IMR-90 (cell line): ENCODE measurements at regions not wholly inside any gene's neighbourhood (a gene's known extent, or its start where the extent isn't known, plus 50 kb on each side); places are given as distances from the start of the nearest gene placed in this dataset.

Experiments
- ATAC-seq: fragments of 200-7000 bp; cut with Tn5 transposase; 2 replicates; pipeline ENCODE4 v1.9.1; 2020; ENCODE audit warnings: low read depth, mild to moderate bottlenecking, moderate library complexity
- BruUV-seq: library from RNA; stranded (reverse); fragments of 400-500 nt; replicated peaks from 2 replicates; lab custom pipeline; 2021; lab: Mats Ljungman, UMichigan
- CTCF ChIA-PET: fragments of 300-600 bp; formaldehyde crosslinking; extraction: SDS; loops from one replicate; lab custom pipeline; 2021; ENCODE audit warnings: antibody characterized with exemption; lab: Yijun Ruan, JAX
- POLR2A ChIA-PET: fragments of 300-600 bp; sonication (Branson Sonifier 250); formaldehyde crosslinking; loops from one replicate; lab custom pipeline; 2022; ENCODE audit warnings: antibody characterized with exemption; ENCODE audit not compliant: unreplicated experiment; lab: Charles Lee
- DNase-seq: peaks from one replicate; pipeline ENCODE4 v3.0.0; 2013
- H2AFZ ChIP-seq: replicated peaks from 2 replicates; pipeline ENCODE3; 2013; ENCODE audit warnings: low read length, mild to moderate bottlenecking; ENCODE audit not compliant: poor library complexity
- H2AK5ac ChIP-seq: 2 replicates; pipeline ENCODE4 v1.6.1; 2013; ENCODE audit warnings: low read depth, low read length, inconsistent platforms
- H2AK9ac ChIP-seq: replicated peaks from 2 replicates; pipeline ENCODE3; 2013; ENCODE audit warnings: mild to moderate bottlenecking, low read depth, low read length, moderate library complexity; ENCODE audit not compliant: poor library complexity
- H2BK120ac ChIP-seq: 2 replicates; pipeline ENCODE4 v1.6.1; 2013; ENCODE audit warnings: low read depth, low read length, inconsistent platforms
- H2BK15ac ChIP-seq: 3 replicates; pipeline ENCODE4 v1.6.1; 2013; ENCODE audit warnings: low read depth, low read length, inconsistent platforms
- H2BK20ac ChIP-seq: 2 replicates; pipeline ENCODE4 v1.6.1; 2013; ENCODE audit warnings: low read depth, mild to moderate bottlenecking, inconsistent platforms, low read length, moderate library complexity
- H2BK5ac ChIP-seq: 2 replicates; pipeline ENCODE4 v1.6.1; 2013; ENCODE audit warnings: mild to moderate bottlenecking, low read depth, low read length, inconsistent platforms; ENCODE audit not compliant: poor library complexity, severe bottlenecking
- H3K14ac ChIP-seq: replicated peaks from 2 replicates; pipeline ENCODE4 v1.6.1; 2013; ENCODE audit warnings: low read depth, low read length, inconsistent platforms
- H3K18ac ChIP-seq: 2 replicates; pipeline ENCODE4 v1.6.1; 2013; ENCODE audit warnings: low read depth, low read length, control low read depth
- H3K23ac ChIP-seq: 2 replicates; pipeline ENCODE4 v1.6.1; 2013; ENCODE audit warnings: low read depth, low read length, inconsistent platforms
- H3K27ac ChIP-seq: 2 replicates; pipeline ENCODE4 v1.5.1; 2013; ENCODE audit warnings: mild to moderate bottlenecking, control low read depth, low read length; ENCODE audit not compliant: insufficient read depth
- H3K27me3 ChIP-seq: 2 replicates; pipeline ENCODE4 v1.6.1; 2013; ENCODE audit warnings: low read length; ENCODE audit not compliant: control insufficient read depth, insufficient read depth
- H3K36me3 ChIP-seq: 2 replicates; pipeline ENCODE4 v1.6.1; 2013; ENCODE audit warnings: low read length, mixed read lengths; ENCODE audit not compliant: control insufficient read depth, insufficient read depth
- H3K4ac ChIP-seq: 2 replicates; pipeline ENCODE4 v1.6.1; 2013; ENCODE audit warnings: low read depth, low read length, inconsistent platforms
- H3K4me1 ChIP-seq: 2 replicates; pipeline ENCODE4 v1.6.1; 2013; ENCODE audit warnings: low read length, mixed read lengths; ENCODE audit not compliant: control insufficient read depth, insufficient read depth
- H3K4me2 ChIP-seq: 2 replicates; pipeline ENCODE4 v1.6.1; 2013; ENCODE audit warnings: low read depth, mild to moderate bottlenecking, control low read depth, low read length, moderate library complexity
- H3K4me3 ChIP-seq: 2 replicates; pipeline ENCODE4 v1.5.1; 2013; ENCODE audit warnings: low read depth, mild to moderate bottlenecking, control low read depth, low read length, moderate library complexity; ENCODE audit not compliant: insufficient read depth
- H3K56ac ChIP-seq: 2 replicates; pipeline ENCODE4 v1.6.1; 2013; ENCODE audit warnings: low read length, inconsistent platforms; ENCODE audit not compliant: insufficient read depth; ENCODE audit errors: extremely low read depth
- H3K79me1 ChIP-seq, 2 experiments: 2 replicates each; pipeline ENCODE4 v1.6.1; 2013; ENCODE audit warnings: low read length in 2 of 2, inconsistent platforms in 1 of 2, low read depth in 1 of 2
- H3K9ac ChIP-seq: 2 replicates; pipeline ENCODE4 v1.6.1; 2013; ENCODE audit warnings: low read depth, low read length, control low read depth
- H3K9me1 ChIP-seq: 2 replicates; pipeline ENCODE4 v1.6.1; 2013; ENCODE audit warnings: low read length, inconsistent platforms; ENCODE audit not compliant: insufficient read depth
- H3K9me3 ChIP-seq: 2 replicates; pipeline ENCODE4 v1.6.1; 2013; ENCODE audit warnings: low read length; ENCODE audit not compliant: control insufficient read depth, insufficient read depth
- H4K20me1 ChIP-seq: 2 replicates; pipeline ENCODE4 v1.6.1; 2013; ENCODE audit warnings: low read length, inconsistent platforms; ENCODE audit not compliant: insufficient read depth
- H4K5ac ChIP-seq: 2 replicates; pipeline ENCODE4 v1.6.1; 2013; ENCODE audit warnings: mild to moderate bottlenecking, low read depth, low read length, control low read depth
- H4K8ac ChIP-seq, 2 experiments: 2 replicates each; pipeline ENCODE4 v1.6.1; 2013; ENCODE audit warnings: low read depth in 2 of 2, low read length in 2 of 2, control low read depth in 1 of 2, inconsistent platforms in 1 of 2
- H4K91ac ChIP-seq: 2 replicates; pipeline ENCODE4 v1.6.1; 2013; ENCODE audit warnings: low read depth, low read length, inconsistent platforms; ENCODE audit not compliant: insufficient read depth
- BHLHE40 ChIP-seq: fragments of 150-350 bp; IDR thresholded peaks from 2 replicates; pipeline ENCODE4 v1.6.1; 2016; ENCODE audit warnings: mild to moderate bottlenecking, low read depth, low read length
- CEBPB ChIP-seq: IDR thresholded peaks from 2 replicates; pipeline ENCODE4 v1.6.1; 2012; ENCODE audit warnings: low read depth, low read length, improper control_type of control experiment
- CHD1 ChIP-seq: IDR thresholded peaks from 2 replicates; pipeline ENCODE4 v1.6.1; 2012; ENCODE audit warnings: low read depth, low read length, improper control_type of control experiment
- CTCF ChIP-seq: conservative IDR thresholded peaks from 2 replicates; pipeline ENCODE4 v1.5.1; 2012; ENCODE audit warnings: mild to moderate bottlenecking, low read depth, low read length, improper control_type of control experiment
- ELK1 ChIP-seq: fragments of 150-350 bp; IDR thresholded peaks from 2 replicates; pipeline ENCODE4 v1.6.1; 2016; ENCODE audit warnings: low read depth, mild to moderate bottlenecking, low read length, moderate library complexity, borderline replicate concordance
- FOS ChIP-seq: fragments of 150-350 bp; IDR thresholded peaks from 2 replicates; pipeline ENCODE4 v1.6.1; 2016; ENCODE audit warnings: low read depth, low read length
- MAFK ChIP-seq: IDR thresholded peaks from 2 replicates; pipeline ENCODE4 v1.6.1; 2012; ENCODE audit warnings: low read depth, low read length, improper control_type of control experiment
- MAZ ChIP-seq: IDR thresholded peaks from 2 replicates; pipeline ENCODE4 v1.6.1; 2012; ENCODE audit warnings: low read depth, mild to moderate bottlenecking, low read length, improper control_type of control experiment, moderate library complexity, borderline replicate concordance
- MXI1 ChIP-seq: IDR thresholded peaks from 2 replicates; pipeline ENCODE4 v1.6.1; 2012; ENCODE audit warnings: low read depth, mild to moderate bottlenecking, low read length, moderate library complexity, borderline replicate concordance
- NFE2L2 ChIP-seq: fragments of 150-350 bp; IDR thresholded peaks from 2 replicates; pipeline ENCODE4 v1.6.1; 2016; ENCODE audit warnings: low read depth, mild to moderate bottlenecking, low read length
- POLR2A ChIP-seq: IDR thresholded peaks from 2 replicates; pipeline ENCODE4 v1.6.1; 2012; ENCODE audit warnings: mild to moderate bottlenecking, low read depth, low read length
- RAD21 ChIP-seq: IDR thresholded peaks from 2 replicates; pipeline ENCODE4 v1.6.1; 2012; ENCODE audit warnings: low read length, improper control_type of control experiment
- RCOR1 ChIP-seq: IDR thresholded peaks from 2 replicates; pipeline ENCODE4 v1.6.1; 2012; ENCODE audit warnings: mild to moderate bottlenecking, low read length, improper control_type of control experiment; ENCODE audit not compliant: insufficient replicate concordance
- RFX5 ChIP-seq: IDR thresholded peaks from 2 replicates; pipeline ENCODE4 v1.8.0; 2012; ENCODE audit warnings: low read depth, mild to moderate bottlenecking, low read length, moderate library complexity
- SMC3 ChIP-seq: fragments of 150-350 bp; IDR thresholded peaks from 2 replicates; pipeline ENCODE4 v1.6.1; 2016; ENCODE audit warnings: low read depth, mild to moderate bottlenecking, antibody characterized with exemption, low read length, moderate library complexity
- USF2 ChIP-seq: fragments of 150-350 bp; IDR thresholded peaks from 2 replicates; pipeline ENCODE4 v1.6.1; 2017; ENCODE audit warnings: mild to moderate bottlenecking, antibody characterized with exemption, low read length, low read depth
- WGBS, 2 experiments: methylation state at CpG; one replicate each; pipeline versions ENCODE4 v1.1.5 to v1.1.7; 2013; ENCODE audit warnings: missing lambda C conversion rate in 2 of 2; ENCODE audit not compliant: insufficient read length in 1 of 2; ENCODE audit errors: extremely low coverage in 2 of 2; 5-methylcytosine and 5-hydroxymethylcytosine counted together
- dilution Hi-C: fragments of 300-500 bp; cut with HindIII; formaldehyde crosslinking; loops from one replicate; pipeline ENCODE4 v1.14.3; 2018; ENCODE audit warnings: low sequenced_read_pairs; ENCODE audit not compliant: unreplicated experiment
- in situ Hi-C: fragments of 300-500 bp; cut with MboI; formaldehyde crosslinking; loops from 3 replicates; pipeline ENCODE4 v1.14.3; 2019; ENCODE audit warnings: low sequenced_read_pairs, inconsistent platforms, mixed read lengths
- intact Hi-C: fragments of 100-400 bp; cut with micrococcal nuclease; formaldehyde crosslinking; loops from 2 replicates; pipeline ENCODE4 v1.10.0; 2022

- ATAC-seq, result no peak
These were observed 272.2 kb upstream of the CASK start for GRCh38 chrX:42195506-42195905.

More at GRCh38 chrX:42195506-42195905, 272.2 kb upstream of the CASK start:
- no peak overlapping the region for H4K91ac ChIP-seq
- DNase-seq, result no peak
- peaks cover 5% of the 10 kb centered on the region for H3K27me3 ChIP-seq
- no peaks in the 10 kb centered on the region for H3K4me1 ChIP-seq
- no peak overlapping the region for H3K27ac ChIP-seq
- H4K5ac ChIP-seq, result no peak overlapping the region
- H3K14ac ChIP-seq, result no peak overlapping the region
- no peak overlapping the region for H2BK15ac ChIP-seq
- H2AK5ac ChIP-seq, result no peak overlapping the region
- BruUV-seq, result no TSS peak
- dilution Hi-C loops, result no loop called here
- H2BK120ac ChIP-seq, result no peak overlapping the region
- intact Hi-C loops, result no loop called here
- 20% methylated on average over 1 of the region's 1 CpG; no CpG with 5 or more reads in 1 of the 2 experiments for WGBS, 2 experiments
- no peak overlapping the region for H2BK20ac ChIP-seq
- H3K79me1 ChIP-seq, result no peaks in the 10 kb centered on the region
- H3K36me3 ChIP-seq, result no peaks in the 10 kb centered on the region
- H4K20me1 ChIP-seq, result no peaks in the 10 kb centered on the region
- no peak overlapping the region for H3K4me2 ChIP-seq
- H3K23ac ChIP-seq, result no peak overlapping the region
- in situ Hi-C loops, result no loop called here
- TF ChIP-seq CEBPB (no peak), RAD21 (no peak), RCOR1 (no peak), CHD1 (no peak), CTCF (no peak), FOS (no peak), ELK1 (no peak), POLR2A (no peak), RFX5 (no peak), MAZ (no peak), NFE2L2 (no peak), BHLHE40 (no peak), MXI1 (no peak), USF2 (no peak), MAFK (no peak), SMC3 (no peak)
- CTCF ChIA-PET, result interaction anchor here (1.3 kb wide), 1 partner anchor 11 kb away, joined by 3 read pairs; no protein-coding TSS in a partner anchor
- H3K9ac ChIP-seq, result no peak overlapping the region
- H2AFZ ChIP-seq, result no peak overlapping the region
- POLR2A ChIA-PET, result no interaction called here
- no peak overlapping the region for H4K8ac ChIP-seq
- no peaks in the 10 kb centered on the region for H3K9me3 ChIP-seq
- no peak overlapping the region for H3K18ac ChIP-seq
- H2AK9ac ChIP-seq, result no peak overlapping the region
- H3K9me1 ChIP-seq, result no peaks in the 10 kb centered on the region
- no peak overlapping the region for H3K56ac ChIP-seq
- H3K4ac ChIP-seq, result no peak overlapping the region
- no peak overlapping the region for H3K4me3 ChIP-seq
- H2BK5ac ChIP-seq, result no peak overlapping the region
